SJSA1 (cell line): ENCODE measurements at regions not wholly inside any gene's neighbourhood (a gene's known extent, or its start where the extent isn't known, plus 50 kb on each side); places are given as distances from the start of the nearest gene placed in this dataset.

Experiments
- DNase-seq, 2 experiments: peaks; one replicate each; pipeline ENCODE4 v3.0.0-alpha.2; 2015 to 2020; ENCODE audit warnings: low spot score in 2 of 2, low read depth in 1 of 2
- H3K27ac ChIP-seq: fragments of 250-450 bp; sonication (Bioruptor Pico); 2 replicates; pipeline ENCODE4 v1.5.1; 2020; ENCODE audit warnings: mild to moderate bottlenecking, moderate library complexity
- H3K27me3 ChIP-seq: fragments of 250-450 bp; sonication (Bioruptor Pico); replicated peaks from 2 replicates; pipeline ENCODE4 v1.5.1; 2020; ENCODE audit warnings: mild to moderate bottlenecking, moderate library complexity
- H3K36me3 ChIP-seq: fragments of 250-450 bp; sonication (Bioruptor Pico); 2 replicates; pipeline ENCODE4 v1.5.1; 2020; ENCODE audit warnings: mild to moderate bottlenecking
- H3K4me1 ChIP-seq: fragments of 250-450 bp; sonication (Bioruptor Pico); replicated peaks from 2 replicates; pipeline ENCODE4 v1.6.1; 2021; ENCODE audit warnings: mild to moderate bottlenecking
- H3K4me3 ChIP-seq: fragments of 250-450 bp; sonication (Bioruptor Pico); 2 replicates; pipeline ENCODE4 v1.5.1; 2020; ENCODE audit warnings: mild to moderate bottlenecking
- H3K9me3 ChIP-seq: fragments of 250-450 bp; sonication (Bioruptor Pico); replicated peaks from 2 replicates; pipeline ENCODE4 v1.5.1; 2020; ENCODE audit warnings: mild to moderate bottlenecking

DNA sequence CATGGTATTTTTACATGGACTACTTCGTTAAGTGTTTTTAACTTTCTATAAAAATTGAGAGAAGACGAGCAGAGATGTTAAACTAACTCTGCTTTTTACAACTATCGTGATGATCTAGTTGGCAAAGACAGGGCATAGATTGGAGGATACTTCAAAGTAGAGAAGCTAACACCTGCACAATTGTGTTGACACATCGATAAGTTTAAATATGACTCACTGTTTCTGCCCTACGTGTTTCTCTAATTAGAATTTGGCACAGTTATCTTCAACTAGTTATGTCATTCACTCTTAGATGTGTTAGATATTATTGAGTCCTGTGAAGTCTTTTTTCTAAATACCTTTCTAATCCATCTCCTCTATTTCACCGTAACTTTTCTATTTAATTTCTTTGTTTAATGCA, 68.5 kb upstream of the FERD3L start:
- Histone ChIP-seq H3K27me3 (no peaks in the 10 kb centered on the region), H3K4me1 (peaks cover 21% of the 10 kb centered on the region), H3K4me3 (no peak overlapping the region), H3K36me3 (no peaks in the 10 kb centered on the region), H3K9me3 (no peaks in the 10 kb centered on the region), H3K27ac (no peak overlapping the region)
- DNase-seq = no peak

DNA sequence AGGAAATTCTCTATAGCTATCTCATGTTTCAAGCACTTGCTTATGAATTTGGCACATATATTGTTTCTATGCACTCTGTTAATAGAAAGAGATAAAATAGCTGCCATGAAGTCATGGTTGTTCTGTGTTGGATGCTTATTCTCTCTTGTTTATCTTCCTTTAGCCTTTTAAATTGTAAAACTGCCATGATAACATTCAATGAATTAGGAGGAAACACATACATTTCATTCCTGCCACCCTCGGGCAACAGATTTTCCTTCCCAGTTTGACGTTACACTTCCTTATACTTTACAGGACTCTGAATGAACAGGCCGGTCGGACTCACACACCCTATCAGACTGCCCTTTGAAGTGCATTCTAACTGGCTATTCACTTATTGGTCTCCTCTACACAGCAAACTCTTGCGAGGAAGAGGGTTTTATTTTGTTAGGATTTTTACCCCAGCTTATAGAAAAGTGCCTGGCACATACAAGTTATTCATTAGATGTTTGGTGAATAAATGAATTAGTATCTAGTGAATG, 65.7 kb upstream of the FERD3L start:
- H3K4me3 ChIP-seq = no peak overlapping the region
- no peaks in the 10 kb centered on the region for H3K27me3 ChIP-seq
- no peak for DNase-seq
- H3K9me3 ChIP-seq = no peaks in the 10 kb centered on the region
- H3K36me3 ChIP-seq = no peaks in the 10 kb centered on the region
- no peak overlapping the region for H3K27ac ChIP-seq
- peaks cover 16% of the 10 kb centered on the region for H3K4me1 ChIP-seq

DNA sequence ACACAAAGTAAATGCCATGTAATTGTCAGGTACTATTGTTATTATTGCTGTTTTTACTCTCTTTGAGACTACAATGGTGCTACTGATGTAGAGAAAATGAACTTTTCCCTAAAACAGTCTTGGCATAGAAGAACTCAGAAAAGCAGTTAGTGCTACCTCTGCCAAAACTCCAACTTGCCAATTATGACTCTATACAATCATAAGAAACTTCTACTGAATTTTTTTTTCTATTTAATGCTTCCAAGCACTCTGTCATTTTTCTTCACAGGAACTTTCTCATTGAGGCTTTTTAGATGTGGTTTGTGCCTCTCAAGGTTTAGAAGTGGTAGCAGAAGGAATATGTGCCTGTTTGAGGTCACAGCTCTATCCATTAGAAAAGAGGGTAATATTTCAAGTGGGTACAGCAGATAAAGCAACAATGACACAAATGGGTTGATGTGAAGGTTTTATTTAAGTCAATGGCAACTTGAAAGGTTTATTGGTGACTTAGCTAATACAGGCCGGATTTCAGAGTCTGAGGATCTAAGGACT, 64.0 kb upstream of the FERD3L start:
- H3K27ac ChIP-seq = no peak overlapping the region
- H3K9me3 ChIP-seq = no peaks in the 10 kb centered on the region
- no peak overlapping the region for H3K4me3 ChIP-seq
- no peaks in the 10 kb centered on the region for H3K27me3 ChIP-seq
- no peaks in the 10 kb centered on the region for H3K36me3 ChIP-seq
- peaks cover 4% of the 10 kb centered on the region; the same call in 1 of the 2 replicates for H3K4me1 ChIP-seq
- no peak for DNase-seq

DNA sequence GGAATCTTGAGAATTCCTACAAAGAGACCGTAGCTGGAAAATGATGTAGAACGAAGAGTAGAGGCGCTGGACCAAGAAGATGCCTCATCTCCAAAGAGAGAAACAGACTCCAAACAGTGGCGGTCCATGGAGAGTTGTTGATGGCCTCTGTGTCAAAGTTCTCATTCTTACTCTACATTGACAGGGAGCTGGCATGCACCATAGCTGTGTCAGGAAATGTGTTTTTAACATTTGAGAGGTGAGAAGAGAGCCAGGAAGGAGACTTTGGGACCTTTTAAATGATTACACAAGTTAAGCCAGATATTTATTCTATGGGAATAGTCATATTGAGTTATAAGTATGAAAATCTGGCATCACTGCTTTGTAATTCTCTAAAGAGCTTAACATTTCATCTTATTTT, 61.5 kb upstream of the FERD3L start:
- Histone ChIP-seq H3K9me3 (no peaks in the 10 kb centered on the region), H3K27me3 (0 out of 2 replicates have a peak, but pooled peaks cover 4% of the 10 kb centered on the region), H3K4me1 (no peaks in the 10 kb centered on the region), H3K36me3 (no peaks in the 10 kb centered on the region), H3K4me3 (no peak overlapping the region), H3K27ac (no peak overlapping the region)
- DNase-seq = no peak

DNA sequence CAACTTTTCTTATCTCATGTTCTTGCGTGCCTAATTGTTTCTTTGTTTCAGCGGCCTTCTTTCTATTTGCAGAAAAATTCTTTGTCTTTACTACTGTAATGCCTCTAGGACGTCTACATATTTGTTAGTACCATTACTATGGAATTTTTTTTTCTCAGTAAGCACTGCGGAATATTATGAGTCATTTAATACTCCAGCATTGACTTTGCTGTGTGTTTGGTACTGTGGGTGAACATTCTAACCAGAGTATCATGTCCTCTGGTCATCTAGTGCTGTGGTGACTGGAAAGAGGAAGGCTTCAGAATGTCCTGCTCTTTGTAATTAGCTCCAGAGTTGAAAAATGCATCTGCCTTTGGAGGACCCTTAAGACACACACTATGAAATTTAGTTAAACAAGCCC, 58.5 kb upstream of the FERD3L start:
- 0 out of 2 replicates have a peak, but pooled peaks cover 4% of the 10 kb centered on the region for H3K27me3 ChIP-seq
- no peak for DNase-seq
- no peak overlapping the region for H3K27ac ChIP-seq
- no peaks in the 10 kb centered on the region for H3K4me1 ChIP-seq
- H3K9me3 ChIP-seq = no peaks in the 10 kb centered on the region
- H3K36me3 ChIP-seq = no peaks in the 10 kb centered on the region
- H3K4me3 ChIP-seq = no peak overlapping the region

DNA sequence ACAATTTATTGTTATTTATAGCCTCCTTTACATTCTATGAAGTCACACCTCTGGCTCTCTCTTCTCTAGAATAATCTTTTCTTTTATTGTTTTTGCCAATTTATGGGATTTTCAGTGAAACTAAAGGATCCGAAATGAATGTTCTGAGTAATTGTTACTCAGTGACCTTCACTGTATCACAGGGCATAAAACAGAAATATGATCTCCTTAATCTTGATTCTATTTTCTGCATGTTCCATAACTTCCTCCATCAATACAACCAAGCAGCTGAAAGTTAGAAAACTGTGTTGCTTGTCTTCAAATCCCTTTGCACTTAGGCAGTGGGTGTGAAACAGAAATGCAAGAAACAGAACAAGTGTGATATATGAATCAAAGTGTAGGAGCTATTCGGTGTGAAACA, 57.4 kb upstream of the FERD3L start:
- Histone ChIP-seq H3K4me3 (no peak overlapping the region), H3K9me3 (no peaks in the 10 kb centered on the region), H3K36me3 (no peaks in the 10 kb centered on the region), H3K27ac (no peak overlapping the region), H3K4me1 (no peaks in the 10 kb centered on the region), H3K27me3 (0 out of 2 replicates have a peak, but pooled peaks cover 4% of the 10 kb centered on the region)
- DNase-seq = no peak
